HG03558 (cell line): ENCODE measurements at regions not wholly inside any gene's neighbourhood (a gene's known extent, or its start where the extent isn't known, plus 50 kb on each side); places are given as distances from the start of the nearest gene placed in this dataset.

Experiments
- ATAC-seq: cut with Tn5 transposase; IDR thresholded peaks from one replicate; pipeline ENCODE4 v1.9.1; 2021; ENCODE audit warnings: moderate number of reproducible peaks; ENCODE audit not compliant: unreplicated experiment; ENCODE audit errors: extremely low read depth

DNA sequence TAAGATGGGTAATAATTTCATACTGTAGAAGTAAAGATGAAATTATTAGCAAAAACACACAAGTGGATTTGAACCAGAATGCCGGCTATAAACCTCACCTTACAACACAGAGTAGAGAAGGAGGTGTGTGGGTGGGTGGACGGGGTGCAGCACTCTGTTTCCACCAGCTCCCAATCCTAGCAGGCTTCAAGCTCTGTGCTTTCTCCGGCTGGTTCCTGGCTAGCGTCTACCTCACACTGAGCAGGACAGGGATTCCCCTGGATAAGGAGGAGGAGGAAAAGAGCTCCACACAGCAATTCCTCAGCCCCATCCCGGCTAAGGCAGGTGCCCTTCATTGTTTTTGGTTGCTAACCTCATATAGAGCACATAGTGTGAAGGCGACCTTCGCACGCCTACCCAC lies 453.3 kb downstream of the C6orf118 start:
- no peak for ATAC-seq

DNA sequence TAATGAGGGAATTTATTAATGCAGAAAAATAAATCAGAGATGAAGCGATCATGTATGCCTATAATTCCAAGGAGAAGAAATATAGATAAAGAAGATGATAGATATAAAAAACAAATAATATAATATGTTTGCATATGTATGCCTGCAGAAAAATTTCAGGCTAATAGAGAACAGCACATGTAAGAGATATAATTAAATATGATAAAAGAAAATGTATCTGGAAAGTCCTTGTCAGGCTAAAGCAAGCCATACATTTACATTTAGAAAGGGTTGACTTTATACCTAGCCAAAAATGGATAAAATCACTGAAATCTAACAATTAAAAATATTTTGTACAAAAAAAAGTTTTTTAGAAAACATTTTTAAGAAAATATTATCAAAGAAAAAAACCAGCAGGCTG lies 454.1 kb downstream of the C6orf118 start:
- ATAC-seq, result no peak

DNA sequence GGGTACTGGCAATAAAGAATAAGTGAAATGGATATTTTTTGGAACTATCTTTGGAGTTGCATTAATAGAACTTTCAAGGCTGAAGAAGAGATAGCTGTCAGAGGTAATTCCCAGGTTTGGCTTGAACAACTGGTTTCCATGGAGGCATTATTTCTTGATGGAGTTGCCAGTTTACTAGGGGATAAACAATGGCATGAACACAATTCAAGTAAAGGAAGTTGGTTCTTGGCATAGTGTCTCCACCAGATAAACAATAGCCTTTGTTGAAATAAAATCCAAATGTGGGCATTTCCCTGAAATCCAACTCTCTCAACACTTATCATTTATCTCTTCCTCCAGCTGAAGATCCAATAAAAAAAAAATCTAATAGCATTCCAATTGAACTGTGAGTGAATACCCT lies 454.9 kb downstream of the C6orf118 start:
- ATAC-seq, result no peak

DNA sequence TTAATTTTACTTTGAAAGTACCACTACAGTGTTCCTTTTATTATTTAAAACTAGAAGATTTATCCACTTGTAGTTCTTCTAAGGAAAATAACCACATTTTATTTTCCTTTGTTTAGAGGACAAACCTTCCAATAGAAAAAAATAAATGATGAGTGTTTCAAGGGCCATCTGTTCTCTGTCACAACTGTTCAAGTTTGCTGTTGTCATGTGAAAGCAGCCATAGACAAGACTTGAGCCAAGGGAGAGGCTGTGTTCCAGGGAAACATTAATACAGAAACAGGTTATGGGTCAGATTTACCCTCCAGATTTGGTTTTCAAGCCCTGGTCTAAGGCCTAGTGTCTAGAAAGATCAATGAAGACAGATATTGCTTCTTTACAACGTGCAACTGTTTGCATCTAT lies 463.6 kb downstream of the C6orf118 start:
- no peak for ATAC-seq

DNA sequence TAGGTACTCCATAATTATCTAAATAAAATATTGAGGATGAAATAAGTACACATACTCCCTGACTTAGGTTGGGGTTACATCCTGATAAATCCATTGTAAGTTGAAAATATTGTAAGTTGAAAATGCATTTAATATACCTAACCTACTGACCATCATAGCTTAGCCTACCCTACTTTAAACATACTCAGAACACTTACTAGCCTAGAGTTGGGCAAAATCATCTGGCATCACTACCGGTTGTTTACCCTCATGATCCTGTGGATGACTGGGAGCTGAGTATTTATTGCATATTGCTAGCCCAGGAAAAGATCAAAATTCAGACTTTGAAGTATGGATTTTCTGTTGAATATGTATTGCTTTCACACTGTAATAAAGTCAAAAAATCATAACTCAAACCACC lies 467.3 kb downstream of the C6orf118 start:
- no peak for ATAC-seq

DNA sequence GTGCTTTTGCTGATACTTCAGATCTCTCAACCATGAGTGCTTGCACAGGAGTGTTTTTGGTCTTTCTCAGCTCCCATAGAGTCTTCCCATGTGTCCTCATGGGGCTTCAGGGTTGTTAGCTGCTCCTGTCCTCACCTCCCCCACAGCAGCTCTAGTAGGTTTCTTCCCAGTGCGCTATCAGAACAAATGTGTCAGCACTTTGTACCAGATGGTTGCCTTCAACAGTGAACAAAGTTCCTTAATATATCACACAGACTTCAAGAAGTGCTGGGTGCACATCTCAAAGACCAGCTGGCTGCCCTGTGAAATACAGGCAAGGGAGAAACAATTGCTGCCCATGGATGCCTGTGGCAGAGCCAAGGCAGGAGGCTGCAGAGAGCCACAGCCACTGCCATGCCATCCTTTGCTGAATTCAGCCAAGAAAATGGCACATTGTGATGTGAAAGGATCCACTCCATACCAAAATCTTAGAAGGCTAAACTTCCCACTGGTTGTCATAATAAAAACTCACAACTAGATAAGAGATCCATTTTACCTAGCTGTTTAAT lies 471.3 kb downstream of the C6orf118 start:
- no peak for ATAC-seq

DNA sequence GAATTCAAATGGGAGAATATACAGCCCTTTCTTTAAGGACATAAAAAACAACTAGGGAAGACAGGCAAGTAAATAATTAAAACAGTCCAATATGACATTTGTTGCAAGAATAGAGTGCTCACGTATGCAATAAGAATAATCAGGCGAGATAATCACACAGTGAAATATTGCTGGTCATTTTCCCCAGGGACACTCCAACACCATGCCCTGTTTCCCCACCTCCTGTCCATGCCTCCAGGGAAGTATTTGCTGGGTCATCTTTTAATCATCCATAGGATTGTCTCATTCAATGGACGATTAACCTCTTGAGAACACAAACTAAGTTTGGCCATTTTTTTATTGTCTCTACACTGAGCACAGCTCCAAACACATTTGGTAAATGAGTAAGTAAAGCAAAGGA lies 472.9 kb downstream of the C6orf118 start:
- ATAC-seq, result no peak

DNA sequence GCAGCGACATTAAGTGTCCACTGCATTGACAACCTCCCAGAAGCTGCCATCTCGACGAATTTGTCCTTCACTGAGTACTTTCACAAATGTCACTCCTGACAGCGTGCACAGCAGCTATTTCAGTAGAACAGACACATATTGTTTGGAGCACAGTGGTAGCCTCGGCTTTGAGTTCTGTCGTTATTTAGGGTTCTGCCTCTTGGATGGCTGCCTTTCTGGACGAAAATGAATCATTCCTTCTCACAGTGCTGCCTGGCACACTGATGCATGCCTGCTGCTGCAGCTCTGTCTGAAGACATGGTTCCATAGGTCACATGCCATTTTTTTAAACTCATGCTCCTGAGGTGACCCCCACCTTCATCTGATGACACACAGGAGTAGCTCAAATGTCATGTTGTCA lies 477.0 kb downstream of the C6orf118 start:
- no peak for ATAC-seq

DNA sequence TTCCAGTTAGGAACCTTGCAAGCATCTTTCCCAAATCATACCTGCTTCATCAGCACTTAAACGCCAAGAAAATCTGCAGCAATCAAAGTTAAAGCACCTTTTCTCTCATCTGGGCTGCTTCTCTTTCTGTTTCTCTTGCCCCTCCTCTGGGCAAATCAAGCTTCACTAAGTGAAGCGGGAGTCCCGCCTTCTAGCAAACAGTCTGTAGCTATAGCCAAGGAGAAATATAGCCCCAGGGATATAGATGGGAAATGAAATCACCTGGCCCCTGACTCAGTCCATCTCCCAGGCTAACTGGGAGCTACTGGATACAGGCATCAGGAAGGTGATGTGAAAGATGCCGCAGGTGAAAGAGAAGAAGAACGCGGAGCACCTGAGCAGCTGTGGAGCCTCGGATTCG lies 481.9 kb downstream of the C6orf118 start:
- no peak for ATAC-seq

DNA sequence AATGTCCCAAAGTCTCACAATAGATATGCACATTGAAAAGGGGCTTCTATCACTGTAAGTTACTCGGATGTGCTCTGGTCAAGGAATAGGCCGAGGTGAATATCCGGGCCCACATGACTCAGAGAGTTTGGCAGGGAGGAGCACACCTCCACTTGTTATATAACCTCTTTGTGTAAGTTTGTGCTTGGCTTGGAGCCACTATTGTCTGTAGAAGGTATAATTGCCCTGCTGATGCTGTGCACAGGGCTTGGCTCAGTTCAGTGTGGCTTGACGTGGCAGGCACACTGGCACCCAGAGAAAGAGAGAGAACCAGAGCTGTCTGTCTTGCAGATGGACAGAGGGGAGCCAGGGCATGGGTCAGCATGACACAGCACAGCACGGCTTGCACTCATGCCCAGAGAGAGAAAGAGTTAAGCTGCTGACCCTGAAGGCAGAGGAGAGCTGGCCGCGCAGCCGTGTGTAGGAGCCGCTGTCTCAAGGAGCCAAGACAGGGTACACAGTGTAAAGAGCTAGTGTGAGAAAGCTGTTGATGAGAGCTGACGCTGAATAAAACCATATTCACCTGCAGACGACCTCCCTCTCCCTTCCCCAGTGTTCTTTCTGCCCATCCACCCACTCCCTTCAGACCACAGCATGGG lies 482.5 kb downstream of the C6orf118 start:
- ATAC-seq, result no peak

DNA sequence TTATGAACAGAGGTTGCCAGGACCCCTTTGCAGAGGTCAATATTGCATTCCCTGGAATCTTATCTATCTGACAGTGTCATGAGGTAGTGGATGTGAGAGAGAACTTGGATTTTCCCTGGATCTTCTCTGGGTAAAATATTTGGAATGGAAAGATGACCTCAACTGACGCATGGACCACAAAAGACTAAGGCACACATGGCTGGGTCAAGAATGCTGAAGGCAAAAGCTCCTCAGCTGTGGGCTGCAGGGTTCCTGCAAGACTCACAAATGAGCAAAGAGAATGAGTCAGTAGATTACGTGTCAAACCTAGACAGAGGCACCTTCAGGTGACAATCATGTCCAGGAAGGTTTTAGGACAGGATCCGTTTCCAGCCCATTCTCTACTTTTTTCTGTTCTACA lies 484.0 kb downstream of the C6orf118 start:
- no peak for ATAC-seq

DNA sequence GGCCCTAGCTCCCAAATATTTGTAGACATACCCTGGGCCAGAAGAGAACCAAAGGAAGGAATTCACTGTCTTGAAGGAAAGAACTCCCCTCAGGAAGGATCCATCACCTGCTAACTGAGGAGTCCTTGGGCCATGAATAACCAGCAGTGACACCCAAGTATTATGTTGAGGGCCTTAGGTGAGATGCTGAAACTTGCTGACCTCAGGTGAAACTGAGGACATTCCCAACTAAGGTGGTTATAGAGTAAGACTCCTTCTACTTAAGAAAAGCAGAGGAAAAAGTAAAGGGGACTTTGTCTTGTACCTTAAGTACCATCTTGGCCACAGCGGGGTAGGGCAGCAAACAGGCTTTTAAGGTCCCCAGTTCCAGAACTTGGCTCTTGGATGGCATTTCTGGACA lies 491.7 kb downstream of the C6orf118 start:
- ATAC-seq, result no peak

DNA sequence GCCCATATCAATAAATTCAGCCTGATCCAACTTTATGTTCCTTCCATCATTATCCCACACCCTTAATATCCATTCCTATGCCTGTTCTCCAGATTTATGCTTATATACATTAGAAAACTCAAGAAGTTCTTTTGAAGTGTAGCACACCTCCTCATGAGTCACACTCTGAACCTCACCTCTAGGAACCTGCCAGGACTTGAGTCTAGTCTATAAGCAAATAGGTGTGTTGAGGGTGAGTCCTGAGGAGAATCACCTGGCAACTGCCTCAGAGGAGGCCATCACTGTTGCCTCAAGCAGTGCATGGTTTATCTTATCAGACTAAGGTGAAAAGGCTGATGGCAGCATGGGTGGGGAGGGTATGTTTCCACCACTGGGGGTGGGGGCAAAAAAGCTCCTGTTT lies 496.7 kb downstream of the C6orf118 start:
- ATAC-seq, result no peak

DNA sequence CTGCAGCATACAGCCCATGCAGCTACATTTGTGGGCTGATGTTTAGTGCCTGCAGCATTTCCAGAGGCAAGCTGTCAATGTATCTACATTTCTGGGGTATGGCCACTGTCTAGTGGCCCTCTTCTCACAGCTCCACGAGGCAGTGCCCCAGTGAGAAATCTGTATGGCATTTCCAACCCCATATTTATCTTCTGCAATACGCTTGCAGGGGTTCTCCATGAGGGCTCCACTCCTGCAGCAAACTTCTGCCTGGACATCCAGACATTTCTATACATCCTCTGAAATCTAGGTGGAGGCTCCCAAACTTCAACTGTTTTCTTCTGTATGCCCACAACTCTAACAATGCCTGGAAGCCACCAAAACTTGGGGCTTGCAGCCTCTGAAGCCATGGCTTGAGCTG lies 502.3 kb downstream of the C6orf118 start:
- ATAC-seq, result no peak

DNA sequence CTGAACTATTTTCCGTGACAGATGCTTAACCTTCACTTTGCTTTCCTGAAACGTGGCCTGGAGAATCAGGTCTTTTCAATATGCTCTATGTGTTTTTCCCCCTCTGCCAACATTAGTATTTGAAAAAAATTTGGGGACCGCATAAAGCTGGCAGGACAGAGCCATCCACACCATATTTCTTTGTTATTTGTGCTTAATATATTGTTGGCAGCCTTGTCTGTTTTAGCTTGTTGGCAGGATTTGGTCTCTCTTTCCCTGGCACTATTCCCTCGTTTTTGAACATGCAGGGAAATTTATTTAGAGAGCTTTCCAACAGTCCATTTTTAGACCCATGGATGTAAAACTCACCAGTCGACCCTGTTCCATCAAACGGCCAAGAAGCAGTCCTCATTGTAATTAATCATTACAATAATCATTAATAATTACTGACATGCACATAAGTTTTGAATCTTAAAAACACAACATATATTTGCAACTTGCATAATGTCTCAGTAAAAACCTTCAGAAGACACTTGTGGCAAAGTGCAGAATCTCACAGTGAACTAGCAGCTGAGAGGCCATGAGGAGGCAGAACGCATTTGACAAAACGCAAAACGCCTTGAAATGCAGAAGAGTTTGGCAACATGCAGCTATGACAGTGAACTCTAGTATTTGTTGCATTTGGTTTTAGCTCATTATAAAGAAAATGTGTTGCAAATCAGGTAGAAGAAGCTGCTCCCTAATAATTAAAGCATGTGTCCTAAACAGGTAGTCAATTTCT lies 514.2 kb downstream of the C6orf118 start:
- ATAC-seq, result no peak

DNA sequence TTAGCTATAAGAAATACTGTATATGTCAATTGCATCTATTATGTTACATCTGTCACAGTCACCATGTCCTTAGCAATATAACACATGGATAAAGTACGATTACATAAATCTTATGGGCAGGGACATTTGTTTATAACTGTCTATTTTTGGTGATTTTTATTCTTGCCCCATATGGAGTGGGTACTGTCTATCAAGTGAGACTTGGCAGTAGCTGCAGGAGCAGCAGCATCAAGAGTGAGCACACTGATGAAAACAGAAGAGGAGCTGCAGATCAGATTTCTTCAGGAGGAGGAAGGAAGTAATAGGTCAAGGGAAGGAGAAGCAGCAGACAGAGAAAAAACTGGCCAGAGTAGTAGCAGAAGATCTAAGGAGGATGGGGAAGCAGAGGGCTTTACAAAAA lies 516.7 kb downstream of the C6orf118 start:
- ATAC-seq, result no peak

DNA sequence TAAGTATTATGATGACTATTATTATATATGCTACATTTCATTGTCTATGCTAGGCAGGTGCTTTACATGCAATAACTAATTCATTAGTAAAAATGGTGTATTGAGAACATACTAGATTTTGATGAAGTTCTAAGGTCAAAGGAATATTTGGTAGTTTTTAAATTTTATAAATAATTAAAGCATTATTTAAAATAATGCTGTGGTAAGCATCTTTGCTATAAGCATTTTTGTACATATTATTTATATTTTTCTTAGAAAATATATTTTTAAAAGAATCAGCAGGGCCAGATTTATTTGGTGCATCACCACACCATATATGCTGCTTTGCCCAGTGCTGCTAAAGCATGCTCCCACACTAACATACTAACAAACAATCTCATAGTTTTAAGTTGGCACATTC lies 517.9 kb downstream of the C6orf118 start:
- no peak for ATAC-seq

DNA sequence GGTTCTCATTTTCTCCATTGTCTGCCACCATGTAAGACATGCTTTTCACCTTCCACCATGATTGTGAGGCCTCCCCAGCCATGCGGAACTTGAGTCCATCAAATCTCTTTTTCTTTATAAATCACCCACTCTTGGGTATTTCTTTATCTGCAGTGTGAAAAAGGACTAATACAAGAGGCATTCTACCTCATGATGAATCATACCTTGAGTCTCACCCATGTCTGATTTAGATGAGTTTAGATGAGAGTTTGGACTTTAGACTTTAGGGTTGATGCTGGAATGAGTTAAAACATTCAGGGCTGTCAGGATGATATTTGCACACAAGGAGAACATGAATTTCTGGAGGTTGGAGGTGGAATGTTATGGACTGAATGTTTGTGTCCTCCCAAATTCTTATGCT lies 545.6 kb downstream of the C6orf118 start:
- no peak for ATAC-seq

DNA sequence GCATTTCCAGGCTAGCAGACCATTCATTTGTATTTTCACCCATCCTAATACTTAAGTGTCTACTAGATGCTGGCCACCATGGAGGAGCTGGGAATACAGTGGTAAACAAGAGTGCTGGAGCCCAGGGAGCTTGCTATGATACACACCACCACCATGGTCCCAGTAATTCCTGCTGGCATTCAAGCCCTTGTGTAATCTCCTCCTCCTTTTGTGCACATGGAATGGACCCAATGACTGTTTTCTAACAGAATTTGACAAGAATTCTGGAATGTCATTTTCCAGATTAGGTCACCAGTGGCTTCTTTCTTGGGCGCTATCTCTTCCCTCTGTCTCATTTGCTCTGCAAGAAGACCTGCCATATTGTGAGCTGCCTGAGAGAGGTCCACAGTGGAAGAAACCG lies 552.0 kb downstream of the C6orf118 start:
- ATAC-seq, result no peak

DNA sequence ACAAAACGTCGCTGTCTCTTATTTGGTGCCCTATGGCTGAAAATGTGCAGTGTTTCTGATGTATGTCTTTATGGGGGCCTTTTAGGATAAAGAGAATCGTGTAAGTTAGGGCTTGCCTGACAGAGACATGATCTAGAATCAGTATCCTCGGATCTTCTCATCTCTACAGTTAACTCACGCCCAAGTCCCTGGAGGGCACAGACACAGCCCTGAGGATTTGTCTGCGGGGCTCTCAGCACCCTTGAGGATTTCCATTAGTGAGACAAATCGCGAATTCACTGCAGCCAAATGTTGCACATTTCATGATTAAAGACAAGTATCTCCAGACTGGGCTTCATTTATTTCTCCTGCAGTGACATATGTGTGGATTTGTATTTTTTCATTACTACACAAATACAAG lies 552.7 kb downstream of the C6orf118 start:
- ATAC-seq, result no peak

DNA sequence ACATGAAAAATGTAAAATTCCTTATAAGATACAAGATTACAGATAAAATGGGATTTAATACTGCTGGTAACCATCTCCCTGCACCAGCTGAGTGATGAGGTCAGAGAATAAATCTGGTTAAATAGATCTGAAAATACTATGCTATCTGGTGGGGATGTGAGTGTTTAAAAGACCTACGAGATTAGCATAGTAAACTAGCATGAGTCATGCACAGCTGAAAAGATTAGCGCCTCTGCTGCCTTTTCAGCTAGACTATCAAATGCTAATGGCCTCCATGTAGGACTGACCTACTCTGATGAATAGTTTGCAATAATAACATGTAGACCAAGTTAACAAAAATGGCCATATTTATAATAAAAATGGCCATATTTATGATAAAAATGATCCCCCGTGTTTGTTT lies 553.3 kb downstream of the C6orf118 start:
- ATAC-seq, result no peak

DNA sequence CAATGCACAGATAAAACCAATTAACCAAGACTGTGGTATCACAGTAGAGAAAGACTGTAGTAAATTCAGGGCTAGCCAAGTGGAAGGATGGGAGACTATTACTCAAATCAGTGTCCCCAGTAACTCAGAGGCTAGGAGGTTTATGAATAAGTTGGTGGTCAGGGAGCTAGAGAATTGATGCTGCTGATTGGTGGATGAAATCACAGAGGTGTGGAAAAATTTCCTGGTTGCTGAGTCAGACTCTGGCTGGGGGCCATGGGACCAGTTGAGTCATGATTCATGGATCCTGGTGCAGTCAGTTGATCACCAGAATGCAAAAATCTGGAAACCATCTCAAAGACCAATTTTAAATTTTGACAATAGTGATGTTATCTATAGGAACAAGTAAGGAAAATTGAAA lies 555.9 kb downstream of the C6orf118 start:
- ATAC-seq, result no peak
